GM19023 (cell line): ENCODE measurements at regions not wholly inside any gene's neighbourhood (a gene's known extent, or its start where the extent isn't known, plus 50 kb on each side); places are given as distances from the start of the nearest gene placed in this dataset.

Experiments
- ATAC-seq: cut with Tn5 transposase; IDR thresholded peaks from one replicate; pipeline ENCODE4 v1.9.1; 2021; ENCODE audit warnings: mild to moderate bottlenecking, moderate library complexity; ENCODE audit not compliant: unreplicated experiment

- no peak for ATAC-seq
These were observed 118.9 kb upstream of the CCDC54 start for GRCh38 chr3:107258300-107258699.

DNA sequence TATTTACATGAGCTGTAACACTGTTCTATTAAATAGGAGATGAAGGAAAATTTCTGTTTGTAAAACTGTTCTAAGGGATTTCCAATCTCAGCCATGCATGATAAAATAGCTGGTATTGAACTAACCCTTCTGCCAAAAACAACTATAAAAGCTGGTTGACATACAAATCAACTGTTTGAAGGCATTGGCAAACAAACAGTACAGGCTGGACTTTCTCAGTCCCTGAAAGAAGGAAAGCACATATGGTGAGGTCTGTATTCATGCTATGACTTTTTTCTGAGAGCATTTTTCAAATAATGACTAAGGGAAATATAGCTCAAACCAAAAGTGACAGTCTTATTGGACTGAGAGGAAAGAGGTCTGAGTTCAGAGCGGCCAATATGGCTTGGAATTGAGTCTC lies 117.0 kb upstream of the CCDC54 start:
- ATAC-seq: no peak

GRCh38 chr3:107263269-107264021 lies 113.8 kb upstream of the CCDC54 start:
- ATAC-seq: no peak

DNA sequence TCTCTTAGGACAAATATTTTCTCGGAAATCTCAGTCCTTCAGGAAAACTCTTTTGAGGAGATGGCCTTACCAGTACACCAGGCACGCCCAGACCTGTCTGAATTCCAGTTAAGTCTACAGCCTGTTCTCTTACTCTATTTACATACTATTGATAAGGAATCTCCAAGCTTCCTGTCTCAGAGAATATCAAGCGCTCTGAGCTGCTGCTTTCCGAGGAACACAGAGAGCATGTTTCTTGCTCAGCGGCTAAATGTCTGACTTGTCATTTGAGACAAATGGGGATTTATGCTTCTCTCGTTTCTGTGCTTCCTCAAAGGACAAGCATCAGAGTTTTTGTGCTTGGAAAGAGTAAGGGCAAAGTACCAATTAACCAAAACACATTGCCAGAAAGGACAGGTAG lies 112.4 kb upstream of the CCDC54 start:
- no peak for ATAC-seq

DNA sequence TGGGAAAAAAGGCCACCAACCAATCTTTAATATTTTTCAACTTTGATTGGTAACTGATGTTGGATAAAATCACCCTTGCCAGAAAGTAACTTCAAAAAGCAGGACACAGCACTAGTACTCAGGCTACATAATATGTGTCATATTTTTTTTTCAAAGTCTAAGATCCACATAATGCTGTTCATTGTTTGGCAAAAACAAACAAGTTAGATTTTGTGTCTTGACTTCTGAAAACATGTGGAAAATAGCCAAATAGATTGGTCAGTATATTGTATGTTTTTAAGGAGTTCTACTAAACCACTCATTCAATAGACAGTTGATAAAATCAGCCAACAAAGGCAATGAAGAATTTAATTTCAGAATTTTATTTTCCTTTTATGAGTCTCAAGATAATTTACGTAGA lies 111.7 kb upstream of the CCDC54 start:
- ATAC-seq: no peak

DNA sequence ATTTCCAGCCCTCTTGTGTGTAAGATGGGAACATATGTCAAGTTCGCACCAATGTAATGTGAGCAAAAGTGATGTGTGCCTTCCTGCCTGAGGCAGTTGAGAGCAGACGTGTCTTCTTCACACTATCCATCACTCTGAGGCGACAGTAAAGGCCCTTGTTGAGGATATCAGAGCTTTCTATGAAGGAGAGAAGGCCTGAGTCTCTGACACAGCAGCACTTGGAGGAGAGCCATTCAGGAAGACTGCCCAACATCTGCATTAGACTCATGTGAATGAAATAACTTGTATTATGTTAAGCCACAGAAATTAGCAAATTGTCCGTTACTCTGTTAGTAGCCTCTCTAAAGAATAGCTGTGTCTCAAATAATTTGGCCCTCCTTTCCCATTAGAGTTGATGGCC lies 108.8 kb upstream of the CCDC54 start:
- no peak for ATAC-seq

- no peak for ATAC-seq
These were observed 108.1 kb upstream of the CCDC54 start for GRCh38 chr3:107269136-107269535.

GRCh38 chr3:107271787-107272387 lies 105.4 kb upstream of the CCDC54 start:
- peak; percentile 63 for ATAC-seq

DNA sequence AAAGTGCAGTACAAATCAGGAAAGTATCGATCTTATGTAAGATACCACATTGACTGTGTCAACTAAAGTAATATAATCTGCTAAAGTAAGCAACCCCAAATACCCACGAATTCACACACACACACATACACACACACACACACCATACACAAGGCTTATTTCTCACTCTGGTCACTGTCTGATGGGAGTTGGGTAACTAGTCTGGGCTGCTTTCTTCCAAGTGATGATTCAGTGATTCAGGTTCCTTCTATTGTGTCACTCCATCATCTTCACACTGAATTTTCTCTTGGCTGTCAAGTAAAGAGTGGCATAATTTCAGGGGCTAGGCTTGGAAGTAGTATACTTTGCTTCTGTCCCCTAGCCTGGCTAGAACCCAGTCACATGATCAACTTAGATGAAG lies 104.8 kb upstream of the CCDC54 start:
- ATAC-seq: no peak

GRCh38 chr3:107272885-107273284 lies 104.4 kb upstream of the CCDC54 start:
- ATAC-seq: no peak

DNA sequence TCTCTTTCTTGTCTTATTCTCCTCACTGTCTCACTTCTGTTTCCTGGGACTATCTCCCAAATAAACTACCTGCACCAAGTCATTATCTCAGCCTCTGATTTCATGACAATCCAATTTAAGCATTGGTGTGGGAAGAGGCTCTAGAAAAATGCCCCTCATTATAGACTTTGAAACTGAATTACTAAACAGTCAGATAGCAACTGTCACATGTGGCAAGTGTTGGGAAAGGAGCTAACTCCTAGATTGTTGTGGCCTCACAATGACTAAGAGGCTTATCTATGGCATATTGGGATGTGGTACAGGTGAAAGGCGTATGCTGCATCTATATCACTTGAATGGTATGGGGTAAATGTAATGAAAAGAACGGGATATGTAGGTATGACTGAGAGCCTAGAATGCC lies 103.5 kb upstream of the CCDC54 start:
- no peak for ATAC-seq

GRCh38 chr3:107275511-107275910 lies 101.7 kb upstream of the CCDC54 start:
- no peak for ATAC-seq

GRCh38 chr3:107283948-107284347 lies 93.3 kb upstream of the CCDC54 start:
- ATAC-seq: no peak

- ATAC-seq: no peak
These were observed 92.6 kb upstream of the CCDC54 start for GRCh38 chr3:107284612-107285011.

DNA sequence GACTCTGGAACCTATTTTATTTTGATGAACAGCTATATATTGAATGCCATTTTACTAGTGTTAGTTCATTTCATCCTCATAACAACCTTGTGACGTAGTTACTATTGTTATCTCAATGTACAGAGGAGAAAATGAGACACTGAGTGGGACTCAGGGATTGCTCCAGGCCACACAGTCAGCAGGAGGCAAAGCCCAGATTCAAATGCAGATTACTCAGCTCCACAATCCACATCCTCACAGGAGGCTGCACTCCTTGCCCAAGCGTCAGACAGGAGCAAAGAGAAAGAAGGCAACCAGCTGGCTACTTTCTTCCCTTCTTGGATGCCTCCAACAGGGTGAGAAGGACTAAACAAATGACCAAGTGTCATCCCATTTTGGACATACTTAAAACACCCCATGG lies 92.0 kb upstream of the CCDC54 start:
- no peak for ATAC-seq

DNA sequence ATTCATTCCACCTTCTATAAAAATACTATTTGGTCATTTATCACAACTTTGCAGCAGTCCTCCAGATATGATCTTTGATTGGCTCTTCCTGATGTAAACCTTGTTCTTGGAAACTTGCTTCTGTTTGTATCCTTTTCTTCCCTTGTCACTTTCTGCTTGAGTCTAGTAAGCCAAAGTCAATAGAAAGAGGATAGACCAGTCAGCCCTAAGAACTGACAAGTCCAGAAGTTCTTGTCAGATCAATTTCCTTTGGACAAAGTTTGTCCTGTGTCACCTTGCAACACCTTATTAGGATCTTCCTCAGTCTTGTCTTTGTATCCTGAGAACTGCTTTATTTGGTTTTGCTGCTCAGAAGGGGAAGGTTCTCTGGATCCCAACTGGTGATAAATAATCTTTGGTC lies 87.9 kb upstream of the CCDC54 start:
- no peak for ATAC-seq

GRCh38 chr3:107294117-107294516 lies 83.1 kb upstream of the CCDC54 start:
- no peak for ATAC-seq

- no peak for ATAC-seq
These were observed 79.6 kb upstream of the CCDC54 start for GRCh38 chr3:107297597-107297996.

- ATAC-seq: no peak
These were observed 70.0 kb upstream of the CCDC54 start for GRCh38 chr3:107307205-107307604.

DNA sequence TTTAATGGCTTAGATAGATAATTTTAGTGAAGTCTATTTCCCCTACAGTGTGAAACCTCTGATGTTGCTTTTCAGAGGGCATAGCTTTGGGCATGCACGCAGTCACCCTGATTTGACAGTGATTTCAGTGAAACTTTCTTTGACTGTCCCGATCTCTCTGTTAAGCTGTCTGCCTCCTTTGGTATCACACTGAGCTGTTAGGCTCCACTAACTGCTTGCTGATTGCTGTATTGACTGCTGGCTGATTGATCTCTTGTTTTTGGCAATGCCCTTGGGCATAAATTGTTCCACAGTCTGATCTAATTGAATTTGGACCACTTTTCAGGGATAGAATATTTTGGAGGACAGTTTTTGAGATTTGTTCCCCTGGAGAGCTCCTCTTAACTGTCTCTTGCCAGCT lies 68.5 kb upstream of the CCDC54 start:
- ATAC-seq: no peak

GRCh38 chr3:107309312-107309711 lies 67.9 kb upstream of the CCDC54 start:
- ATAC-seq: no peak

- no peak for ATAC-seq
These were observed 63.5 kb upstream of the CCDC54 start for GRCh38 chr3:107313711-107314110.

DNA sequence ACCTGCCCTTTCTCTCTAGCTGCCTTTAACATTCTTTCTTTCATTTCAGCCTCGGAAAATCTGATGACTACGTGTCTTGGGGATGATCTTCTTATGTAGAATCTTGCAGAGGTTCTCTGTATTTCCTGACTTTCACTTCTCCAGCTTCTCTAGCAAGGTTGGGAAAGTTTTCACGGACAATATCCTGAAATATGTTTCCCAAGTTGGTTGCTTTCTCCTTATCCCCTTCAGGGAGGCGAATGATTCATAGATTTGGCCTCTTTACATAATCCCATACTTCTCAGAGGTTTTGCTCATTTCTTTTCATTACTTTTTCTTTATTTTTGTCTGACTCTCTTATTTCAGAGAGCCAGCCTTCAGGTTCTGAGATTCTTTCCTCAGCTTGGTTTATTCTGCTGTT lies 62.1 kb upstream of the CCDC54 start:
- ATAC-seq: no peak
